DMS153 treated with DMSO at 0.1 percent for 48 hours (cell line): ENCODE measurements at regions not wholly inside any gene's neighbourhood (a gene's known extent, or its start where the extent isn't known, plus 50 kb on each side); places are given as distances from the start of the nearest gene placed in this dataset.

Experiments
- DNase-seq: peaks from one replicate; lab custom pipeline; 2025; ENCODE audit not compliant: unreplicated experiment; lab: John Stamatoyannopoulos, UW

DNA sequence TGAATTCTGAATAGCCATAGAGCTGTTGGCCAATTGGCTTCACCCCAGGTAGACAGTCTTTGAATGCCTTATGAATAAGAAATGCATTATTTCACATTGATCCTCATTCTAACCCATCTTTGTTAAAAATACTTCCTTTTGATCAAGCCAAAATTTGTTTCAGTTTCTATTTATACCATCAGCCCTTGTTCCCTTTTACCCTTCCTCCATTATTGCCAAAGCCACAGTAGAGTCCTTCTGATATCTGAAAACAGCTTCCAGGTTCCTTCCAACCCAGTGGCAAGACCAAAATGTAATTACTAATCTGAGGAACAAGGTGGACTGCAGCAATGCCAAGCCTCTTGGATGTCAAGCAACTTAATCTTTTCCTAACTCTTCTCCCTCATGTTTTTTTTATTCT is 458.8 kb downstream of the BUD13 start:
- no peak for DNase-seq

DNA sequence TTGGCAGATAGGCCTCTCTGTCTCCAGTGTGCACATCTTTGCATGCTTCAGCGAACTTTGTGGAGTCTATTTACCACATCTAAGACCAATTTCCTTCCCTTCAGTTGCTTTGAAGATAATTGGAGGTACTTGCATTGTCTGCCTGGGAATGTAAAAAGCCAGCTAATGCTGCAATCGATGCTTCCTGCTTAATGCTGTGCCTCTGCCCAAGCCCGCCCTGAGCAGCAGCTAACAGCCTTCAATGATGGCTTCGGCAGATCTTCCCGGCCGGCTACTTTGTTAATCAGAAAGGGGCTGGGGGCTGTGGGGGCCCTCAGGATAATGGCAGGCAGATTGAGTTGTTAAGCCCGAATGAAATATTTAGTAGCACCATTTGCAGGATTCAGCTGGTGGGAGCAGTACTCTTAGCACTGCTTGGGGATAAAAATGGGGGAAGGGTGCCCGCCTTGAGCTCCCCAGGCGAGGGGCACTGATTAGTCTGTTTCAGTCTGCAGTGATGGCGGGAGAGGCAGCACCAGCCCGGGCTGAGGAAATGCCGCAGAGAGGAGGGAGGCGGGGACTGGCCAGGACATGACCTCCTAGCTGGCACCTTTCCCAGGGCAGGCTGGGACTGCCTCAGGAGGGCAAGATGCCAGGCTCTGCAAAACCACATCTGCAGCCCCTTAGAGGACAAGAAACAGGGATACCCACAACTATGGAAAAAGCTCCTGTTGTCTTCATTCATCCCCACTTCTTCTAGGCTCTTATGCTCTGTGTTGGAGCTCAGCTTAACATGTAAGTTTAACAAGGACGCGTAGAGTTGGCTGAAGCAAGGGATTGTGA is 460.0 kb downstream of the BUD13 start:
- DNase-seq: peak; percentile 86

- peak; percentile 84 for DNase-seq
Observed at GRCh38 chr11:116311206-116311605, 461.6 kb downstream of the BUD13 start.

DNA sequence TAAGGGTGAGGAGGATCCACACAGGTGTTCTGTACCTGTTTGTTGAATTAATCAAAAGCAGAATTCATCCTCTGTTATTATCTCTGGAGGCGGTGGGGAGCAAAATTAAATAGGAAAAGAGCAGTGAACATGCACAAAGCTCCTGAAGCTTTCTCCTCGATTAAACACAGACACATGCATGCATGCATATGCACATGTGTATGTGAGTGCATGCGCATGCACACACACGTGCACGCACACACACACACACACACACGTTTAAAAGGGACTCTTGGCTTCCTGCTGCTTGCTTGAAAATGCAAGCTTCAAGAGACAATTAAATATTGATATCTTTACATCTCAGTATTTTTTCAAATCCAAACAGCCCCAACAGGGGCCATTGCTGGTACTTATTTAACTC is 462.1 kb downstream of the BUD13 start:
- no peak for DNase-seq

DNA sequence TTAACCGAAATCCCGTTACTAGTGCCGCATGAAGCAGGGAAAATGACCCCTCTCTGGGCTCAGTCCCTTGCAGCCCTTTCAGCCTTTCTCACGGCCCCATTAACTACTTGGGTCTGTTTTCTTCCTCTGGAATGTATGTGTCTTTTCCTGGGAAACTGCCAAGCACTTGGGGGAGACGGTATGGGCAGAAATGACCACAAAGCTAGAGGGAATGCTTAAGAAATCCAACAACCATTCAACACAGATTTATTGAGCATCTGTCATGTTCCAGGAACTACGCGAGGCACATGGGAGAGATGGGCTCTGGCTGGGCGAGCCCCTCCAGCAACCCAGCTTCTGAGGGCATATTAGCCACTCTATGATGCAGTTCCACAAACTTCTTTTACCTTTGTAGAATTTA is 462.6 kb downstream of the BUD13 start:
- no peak for DNase-seq

DNA sequence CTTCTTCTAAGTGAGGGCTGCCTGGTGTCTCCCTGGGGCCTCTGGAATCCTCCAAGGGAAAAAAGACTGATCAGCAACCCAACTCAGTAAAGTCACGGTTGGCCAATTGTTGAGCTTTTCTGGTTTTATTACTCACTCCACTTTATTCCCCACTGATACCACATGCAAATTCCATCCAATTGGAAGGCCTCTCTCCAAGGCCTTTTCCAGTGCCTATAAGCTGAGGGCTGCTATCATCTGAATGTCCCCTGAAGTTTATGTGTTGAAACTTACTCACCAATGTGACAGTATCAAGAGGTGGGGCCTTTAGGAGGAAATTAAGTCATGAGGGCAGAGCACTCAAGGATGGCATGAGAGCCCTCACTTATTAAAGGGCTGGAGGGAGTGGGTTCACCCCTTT is 463.3 kb downstream of the BUD13 start:
- DNase-seq: no peak

- no peak for DNase-seq
Observed at GRCh38 chr11:116302756-116303155, 470.0 kb downstream of the BUD13 start.

- DNase-seq: no peak
Observed at GRCh38 chr11:116301141-116301540, 471.6 kb downstream of the BUD13 start.

- DNase-seq: peak; percentile 49
Observed at GRCh38 chr11:116300232-116300631, 472.6 kb downstream of the BUD13 start.

- DNase-seq: no peak
Observed at GRCh38 chr11:116294630-116295029, 478.2 kb downstream of the BUD13 start.

- no peak for DNase-seq
Observed at GRCh38 chr11:116287866-116288265, 484.9 kb downstream of the BUD13 start.

- DNase-seq: no peak
Observed at GRCh38 chr11:116285026-116285425, 487.8 kb downstream of the BUD13 start.

- no peak for DNase-seq
Observed at GRCh38 chr11:116283300-116283699, 489.5 kb downstream of the BUD13 start.

GRCh38 chr11:116282481-116282880 is 490.3 kb downstream of the BUD13 start:
- no peak for DNase-seq

- no peak for DNase-seq
Observed at GRCh38 chr11:116281173-116282160, 491.3 kb downstream of the BUD13 start.

GRCh38 chr11:116279511-116279910 is 493.3 kb downstream of the BUD13 start:
- DNase-seq: no peak

DNA sequence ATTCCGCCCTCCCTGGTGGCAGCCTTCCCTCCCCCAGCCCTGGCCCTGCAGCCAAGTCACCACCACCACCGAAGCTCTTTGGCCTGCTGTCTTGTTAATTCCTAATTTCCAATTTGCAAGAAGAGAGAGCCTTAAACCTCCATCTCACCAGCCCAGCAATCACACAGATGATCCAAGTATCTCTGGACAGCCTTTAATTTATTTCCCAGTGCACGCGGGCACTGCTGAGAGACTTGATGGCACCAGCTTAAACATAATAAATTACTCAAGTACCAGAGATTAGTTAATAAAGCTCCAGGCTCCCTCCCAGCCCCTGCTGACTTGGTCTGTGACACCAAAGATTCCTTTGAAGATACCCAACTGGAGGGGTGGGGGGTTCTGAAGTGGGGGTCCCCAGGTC is 494.7 kb downstream of the BUD13 start:
- no peak for DNase-seq

GRCh38 chr11:116276051-116277044 is 496.4 kb downstream of the BUD13 start:
- DNase-seq: peak; percentile 41

- DNase-seq: no peak
Observed at GRCh38 chr11:116275635-116276034, 497.2 kb downstream of the BUD13 start.

- DNase-seq: no peak
Observed at GRCh38 chr11:116274521-116274920, 498.3 kb downstream of the BUD13 start.
